Stimulated activated CD4-positive, alpha-beta T cell treated with anti-CD3 and anti-CD28 coated beads, TNF-alpha, amount 100 ng/mL, for 1 hour (primary cell): ENCODE measurements at regions not wholly inside any gene's neighbourhood (a gene's known extent, or its start where the extent isn't known, plus 50 kb on each side); places are given as distances from the start of the nearest gene placed in this dataset.

Source experiments
- DNase-seq, 3 donors: peaks; one replicate each; pipeline ENCODE4 v3.0.0-alpha.2; 2020; ENCODE audit warnings: low read depth in 3 of 3, low spot score in 1 of 3

- DNase-seq = no peak
Observed at GRCh38 chr3:70393881-70394612, 81.6 kb upstream of the MDFIC2 start.

- DNase-seq = no peak
Observed at GRCh38 chr3:70392227-70392626, 79.8 kb upstream of the MDFIC2 start.

GRCh38 chr3:70387889-70388288 lies 75.5 kb upstream of the MDFIC2 start:
- DNase-seq = no peak

- no peak for DNase-seq
Observed at GRCh38 chr3:70386846-70387245, 74.4 kb upstream of the MDFIC2 start.

GRCh38 chr3:70386043-70386442 lies 73.6 kb upstream of the MDFIC2 start:
- no peak for DNase-seq

GRCh38 chr3:70383360-70383831 lies 71.0 kb upstream of the MDFIC2 start:
- no peak for DNase-seq

- DNase-seq = no peak
Observed at GRCh38 chr3:70374179-70374578, 61.7 kb upstream of the MDFIC2 start.
